Omental fat pad (tissue), 3 donors: ENCODE measurements at regions not wholly inside any gene's neighbourhood (a gene's known extent, or its start where the extent isn't known, plus 50 kb on each side); places are given as distances from the start of the nearest gene placed in this dataset.
"Not testable (repeated sequence)": the region's sequence is repeated elsewhere in the genome, so short reads cannot be mapped to it uniquely, and the experiment has no call there.

Source experiments
- ATAC-seq: fragments of 150-250 bp; one replicate; pipeline ENCODE4 v1.9.1; 2016; ENCODE audit warnings: mild to moderate bottlenecking, moderate library complexity; ENCODE audit not compliant: low FRiP score
- DNase-seq: peaks from one replicate; pipeline ENCODE4 v3.0.0-alpha.2; 2019; ENCODE audit warnings: low spot score
- TF ChIP-seq, protein P1 (sequence below), 3 donors: fragments of 450-650 bp; IDR thresholded peaks; one replicate each; pipeline ENCODE4 v1.5.1; 2016 to 2017; ENCODE audit warnings: antibody characterized with exemption in 3 of 3, mild to moderate bottlenecking in 3 of 3, moderate library complexity in 2 of 3

GRCh38 chr7:57198801-57199200, 66.6 kb upstream of the ZNF479 start:
- no peak for DNase-seq
- no peak for ATAC-seq
- TF ChIP-seq, protein P1, sequence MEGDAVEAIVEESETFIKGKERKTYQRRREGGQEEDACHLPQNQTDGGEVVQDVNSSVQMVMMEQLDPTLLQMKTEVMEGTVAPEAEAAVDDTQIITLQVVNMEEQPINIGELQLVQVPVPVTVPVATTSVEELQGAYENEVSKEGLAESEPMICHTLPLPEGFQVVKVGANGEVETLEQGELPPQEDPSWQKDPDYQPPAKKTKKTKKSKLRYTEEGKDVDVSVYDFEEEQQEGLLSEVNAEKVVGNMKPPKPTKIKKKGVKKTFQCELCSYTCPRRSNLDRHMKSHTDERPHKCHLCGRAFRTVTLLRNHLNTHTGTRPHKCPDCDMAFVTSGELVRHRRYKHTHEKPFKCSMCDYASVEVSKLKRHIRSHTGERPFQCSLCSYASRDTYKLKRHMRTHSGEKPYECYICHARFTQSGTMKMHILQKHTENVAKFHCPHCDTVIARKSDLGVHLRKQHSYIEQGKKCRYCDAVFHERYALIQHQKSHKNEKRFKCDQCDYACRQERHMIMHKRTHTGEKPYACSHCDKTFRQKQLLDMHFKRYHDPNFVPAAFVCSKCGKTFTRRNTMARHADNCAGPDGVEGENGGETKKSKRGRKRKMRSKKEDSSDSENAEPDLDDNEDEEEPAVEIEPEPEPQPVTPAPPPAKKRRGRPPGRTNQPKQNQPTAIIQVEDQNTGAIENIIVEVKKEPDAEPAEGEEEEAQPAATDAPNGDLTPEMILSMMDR (IDR thresholded peaks at IDR 0.05): no peak

DNA sequence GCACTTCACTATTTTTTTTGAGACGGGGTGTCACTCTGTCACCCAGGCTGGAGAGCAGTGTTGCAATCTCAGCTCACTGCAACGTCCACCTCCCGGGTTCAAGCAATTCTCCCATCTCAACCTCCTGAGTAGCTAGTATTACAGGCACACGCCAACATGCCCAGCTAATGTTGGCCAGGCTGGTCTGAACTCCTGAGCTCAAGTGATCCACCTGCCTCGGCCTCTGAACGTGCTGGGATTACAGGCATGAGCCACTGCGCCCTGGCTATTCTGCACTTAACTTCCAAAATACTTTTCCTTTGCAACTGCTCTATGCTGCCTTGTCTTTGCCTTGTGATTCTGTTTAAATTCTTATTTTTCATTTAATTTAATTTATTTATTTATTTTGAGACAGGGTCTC, 67.0 kb upstream of the ZNF479 start:
- TF ChIP-seq, protein P1 (IDR thresholded peaks at IDR 0.05): no peak
- peak; percentile 5 for DNase-seq
- ATAC-seq: no peak

GRCh38 chr7:57201021-57201894, 69.0 kb upstream of the ZNF479 start:
- ATAC-seq: no peak
- no peak for DNase-seq
- TF ChIP-seq, protein P1 (IDR thresholded peaks at IDR 0.05): no peak

GRCh38 chr7:57201895-57202210, 69.6 kb upstream of the ZNF479 start:
- TF ChIP-seq, protein P1 (IDR thresholded peaks at IDR 0.05): no peak
- no peak for DNase-seq

GRCh38 chr7:57202274-57202673, 70.0 kb upstream of the ZNF479 start:
- ATAC-seq (no peak), DNase-seq (no peak)
- TF ChIP-seq, protein P1 (IDR thresholded peaks at IDR 0.05): no peak

More at GRCh38 chr7:57201895-57202210, 69.6 kb upstream of the ZNF479 start:
- no peak for ATAC-seq

DNA sequence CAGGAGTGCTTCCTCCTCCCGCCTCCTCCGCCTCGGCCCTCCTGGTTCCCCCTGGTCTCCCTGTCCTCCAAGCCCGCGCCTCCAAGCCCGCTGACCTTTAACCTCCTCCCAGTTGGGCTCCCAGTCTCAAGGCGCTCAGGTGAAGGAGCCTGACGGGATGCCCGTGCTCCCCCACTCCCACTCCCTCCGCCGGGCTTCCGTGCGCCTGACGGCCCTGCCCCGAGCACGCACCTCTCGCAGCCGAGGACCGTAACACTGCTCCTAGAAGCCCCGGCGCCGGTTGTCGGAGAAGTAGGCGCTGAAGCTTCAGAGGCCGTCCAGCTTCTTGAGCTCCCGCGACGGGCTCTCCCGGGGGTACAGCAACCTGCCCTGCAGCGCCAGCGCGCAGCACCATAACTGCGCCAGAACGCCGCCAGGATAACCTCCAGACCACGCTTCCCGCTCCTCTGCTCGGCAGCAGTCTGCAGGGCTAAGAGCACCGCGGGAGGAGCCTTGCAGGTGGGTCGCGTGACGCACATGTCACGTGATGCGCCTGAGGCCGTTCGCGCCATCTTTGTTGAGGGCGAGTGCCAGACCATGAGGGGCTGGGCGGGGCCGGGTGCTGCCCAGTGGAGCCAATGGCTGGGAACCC, 71.0 kb upstream of the ZNF479 start:
- ATAC-seq (no peak), DNase-seq (no peak)
- TF ChIP-seq, protein P1 (IDR thresholded peaks at IDR 0.05): no peak

- DNase-seq, ATAC-seq: not testable (repeated sequence)
Observed at GRCh38 chr7:57203858-57204257, 71.6 kb upstream of the ZNF479 start.
